A549 (cell line): ENCODE measurements at regions not wholly inside any gene's neighbourhood (a gene's known extent, or its start where the extent isn't known, plus 50 kb on each side); places are given as distances from the start of the nearest gene placed in this dataset.

Source experiments
- ATAC-seq, 2 experiments: fragments of 200-7000 bp in 1 of 2; fragments of >200 bp in 1 of 2; cut with Nextera tagmentation in 1 of 2; cut with Tn5 transposase in 1 of 2; 3 replicates each; pipeline versions ENCODE4 v1.8.0 to v1.9.1; 2018 to 2020; ENCODE audit warnings: mild to moderate bottlenecking in 1 of 2, moderate library complexity in 1 of 2
- CTCF ChIA-PET: fragments of 300-600 bp; sonication (Branson Sonifier 250); formaldehyde crosslinking; extraction: SDS; loops from one replicate; lab custom pipeline; 2021; ENCODE audit warnings: antibody characterized with exemption, inconsistent platforms; lab: Yijun Ruan, JAX
- POLR2A ChIA-PET: fragments of 350-600 bp; formaldehyde crosslinking; extraction: SDS; loops from one replicate; lab custom pipeline; 2021; ENCODE audit warnings: antibody characterized with exemption, inconsistent platforms; lab: Yijun Ruan, JAX
- DNase-seq, 2 experiments: peaks; one replicate each; pipeline versions ENCODE4 v3.0.0 to v3.0.0-alpha.2; 2011 to 2016; ENCODE audit warnings: low read depth in 1 of 2, low spot score in 1 of 2
- FAIRE-seq: peaks from 2 replicates; lab custom pipeline; 2011; peaks lifted over from hg19 to GRCh38; lab: Jason Lieb, UNC
- H3K27ac ChIP-seq, 2 experiments: fragments of >200 bp; sonication (Bioruptor Twin); formaldehyde crosslinking; 3 replicates each; pipeline ENCODE4 v1.5.1; 2016 to 2017
- H3K4me1 ChIP-seq: fragments of >200 bp; sonication (Bioruptor Twin); formaldehyde crosslinking; 3 replicates; pipeline ENCODE4 v1.6.1; 2016
- H3K4me2 ChIP-seq: fragments of >200 bp; sonication (Bioruptor Twin); formaldehyde crosslinking; 3 replicates; pipeline ENCODE4 v1.6.1; 2016
- H3K4me3 ChIP-seq: fragments of >200 bp; sonication (Bioruptor Twin); formaldehyde crosslinking; 3 replicates; pipeline ENCODE4 v1.5.1; 2016
- H3K9me3 ChIP-seq: fragments of >200 bp; sonication (Bioruptor Twin); formaldehyde crosslinking; 3 replicates; pipeline ENCODE4 v1.6.1; 2016
- BHLHE40 ChIP-seq: IDR thresholded peaks from 2 replicates; pipeline ENCODE4 v1.6.1; 2012; ENCODE audit warnings: low read depth, low read length, inconsistent platforms
- CBX8 ChIP-seq: fragments of 200-600 bp; sonication (generic); IDR thresholded peaks from 2 replicates; pipeline ENCODE4 v1.6.1; 2016
- CHD4 ChIP-seq: fragments of 200-600 bp; sonication (generic); IDR thresholded peaks from 2 replicates; pipeline ENCODE4 v1.6.1; 2016; ENCODE audit warnings: antibody characterized with exemption, mild to moderate bottlenecking, borderline replicate concordance
- EHF ChIP-seq: fragments of 250-450 bp; sonication (Bioruptor Pico); IDR thresholded peaks from 2 replicates; pipeline ENCODE4 v1.5.0; 2020; ENCODE audit warnings: mild to moderate bottlenecking
- HDAC2 ChIP-seq: fragments of 200-600 bp; sonication (generic); IDR thresholded peaks from 2 replicates; pipeline ENCODE4 v1.6.1; 2016
- HOXA7 ChIP-seq: fragments of 250-450 bp; sonication (Bioruptor Pico); IDR thresholded peaks from 2 replicates; pipeline ENCODE4 v1.5.0; 2020; ENCODE audit warnings: mild to moderate bottlenecking, moderate library complexity
- HOXB5 ChIP-seq: fragments of 250-450 bp; sonication (Bioruptor Pico); IDR thresholded peaks from 2 replicates; pipeline ENCODE4 v1.5.0; 2020; ENCODE audit warnings: mild to moderate bottlenecking, moderate library complexity
- JUN ChIP-seq, 2 experiments: fragments of >200 bp; sonication (Bioruptor Twin); formaldehyde crosslinking; IDR thresholded peaks; 2 replicates in 1 of 2; 3 replicates in 1 of 2; pipeline ENCODE4 v1.6.1; 2016 to 2017
- KDM1A ChIP-seq: fragments of 200-600 bp; sonication (generic); IDR thresholded peaks from 2 replicates; pipeline ENCODE4 v1.6.1; 2016; ENCODE audit warnings: low read depth, mild to moderate bottlenecking
- KDM5A ChIP-seq: fragments of 200-600 bp; sonication (generic); IDR thresholded peaks from 2 replicates; pipeline ENCODE4 v1.6.1; 2016; ENCODE audit warnings: antibody characterized with exemption, mild to moderate bottlenecking
- NFE2L2 ChIP-seq: fragments of 150-350 bp; conservative IDR thresholded peaks from 2 replicates; pipeline ENCODE4 v1.6.1; 2014; ENCODE audit warnings: low read length
- NPAS2 ChIP-seq: fragments of 250-450 bp; sonication (Bioruptor Pico); IDR thresholded peaks from 2 replicates; pipeline ENCODE4 v1.8.0; 2022; ENCODE audit warnings: mild to moderate bottlenecking, moderate library complexity, borderline replicate concordance
- NR3C1 ChIP-seq: fragments of >200 bp; sonication (Bioruptor Twin); formaldehyde crosslinking; IDR thresholded peaks from 3 replicates; pipeline ENCODE4 v1.6.1; 2017
- POLR2A ChIP-seq: IDR thresholded peaks from 2 replicates; pipeline ENCODE4 v1.6.1; 2012; ENCODE audit warnings: mild to moderate bottlenecking, low read length
- RARB ChIP-seq: fragments of 250-450 bp; sonication (Bioruptor Pico); IDR thresholded peaks from 2 replicates; pipeline ENCODE4 v1.8.0; 2021; ENCODE audit warnings: mild to moderate bottlenecking, moderate library complexity
- RCOR1 ChIP-seq: fragments of 150-350 bp; IDR thresholded peaks from 2 replicates; pipeline ENCODE4 v1.6.1; 2014; ENCODE audit warnings: antibody characterized with exemption, low read length, low read depth
- SMC3 ChIP-seq: fragments of >200 bp; sonication (Bioruptor Twin); formaldehyde crosslinking; IDR thresholded peaks from 3 replicates; pipeline ENCODE4 v1.6.1; 2018; ENCODE audit warnings: inconsistent platforms
- SREBF2 ChIP-seq: fragments of 450-650 bp; IDR thresholded peaks from 2 replicates; pipeline ENCODE4 v1.6.1; 2014; ENCODE audit warnings: mild to moderate bottlenecking, moderate library complexity
- TFCP2L1 ChIP-seq: fragments of 250-450 bp; sonication (Bioruptor Pico); IDR thresholded peaks from 2 replicates; pipeline ENCODE4 v1.5.0; 2021; ENCODE audit warnings: mild to moderate bottlenecking
- ZC3H11A ChIP-seq: fragments of 450-650 bp; IDR thresholded peaks from 2 replicates; pipeline ENCODE4 v1.6.1; 2014; ENCODE audit warnings: antibody characterized with exemption, mild to moderate bottlenecking
- ZFP36 ChIP-seq: fragments of 450-650 bp; IDR thresholded peaks from 2 replicates; pipeline ENCODE4 v1.6.1; 2014; ENCODE audit warnings: borderline replicate concordance; ENCODE audit not compliant: partially characterized antibody
- ZNF302 ChIP-seq: fragments of 250-450 bp; sonication (Bioruptor Pico); IDR thresholded peaks from 2 replicates; pipeline ENCODE4 v1.9.0; 2021; ENCODE audit warnings: inconsistent platforms, mild to moderate bottlenecking, moderate library complexity
- WGBS: methylation state at CpG from one replicate; pipeline ENCODE4 v1.1.6; 2017; ENCODE audit errors: missing lambda C conversion rate; 5-methylcytosine and 5-hydroxymethylcytosine counted together
- TF ChIP-seq, protein P1 (sequence below): fragments of >200 bp; sonication (Bioruptor Twin); formaldehyde crosslinking; IDR thresholded peaks from 3 replicates; pipeline ENCODE4 v1.5.1; 2016
- TF ChIP-seq, protein P2 (sequence below): IDR thresholded peaks from 2 replicates; pipeline ENCODE4 v1.6.1; 2012; ENCODE audit warnings: low read depth, borderline replicate concordance
- TF ChIP-seq, protein P3 (sequence below): fragments of 250-450 bp; sonication (Bioruptor Pico); IDR thresholded peaks from 2 replicates; pipeline ENCODE4 v1.5.0; 2020; ENCODE audit warnings: low read depth, mild to moderate bottlenecking, moderate library complexity
- TF ChIP-seq, protein P4 (sequence below): fragments of 200-600 bp; sonication (generic); IDR thresholded peaks from 2 replicates; pipeline ENCODE4 v1.6.1; 2016; ENCODE audit warnings: antibody characterized with exemption, mild to moderate bottlenecking, moderate library complexity

DNA sequence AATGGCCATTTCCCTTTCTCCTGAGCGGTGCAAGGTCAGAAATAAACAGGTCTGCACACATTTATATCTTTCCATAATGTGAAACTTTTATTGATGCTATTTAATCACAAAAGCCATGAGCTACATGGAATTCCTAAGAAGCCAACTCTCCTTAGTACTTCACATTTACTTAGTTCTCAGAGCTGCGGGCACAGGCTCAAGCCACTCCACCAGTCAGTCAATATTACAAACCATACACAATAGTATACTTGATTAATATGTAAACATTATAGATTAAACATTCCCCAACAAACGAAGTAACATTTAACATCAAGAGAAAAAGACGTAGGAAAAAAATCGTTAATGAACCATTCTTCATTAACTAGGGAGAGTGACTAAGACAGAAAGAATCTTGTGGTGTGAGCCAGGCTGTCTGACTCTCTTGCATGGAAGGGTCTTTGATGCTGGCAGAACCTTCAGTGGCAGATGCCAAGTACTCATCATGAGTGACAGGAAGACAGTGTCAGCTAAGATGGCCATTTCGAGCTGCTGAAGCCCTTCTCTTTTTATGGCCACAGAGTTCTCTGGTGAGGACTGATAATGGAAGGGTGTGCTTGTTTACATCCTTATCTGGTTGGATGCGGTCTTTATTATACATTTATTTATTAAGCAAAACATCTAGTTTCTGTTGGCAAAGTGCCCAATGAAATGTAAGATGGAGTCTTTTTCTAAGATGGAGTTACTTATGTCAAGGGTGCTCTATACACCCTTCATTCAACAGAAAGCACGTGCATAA lies 115.5 kb upstream of the TUT7 start:
- Histone ChIP-seq H3K4me1 (no peaks in the 10 kb centered on the region), H3K27ac (no peak overlapping the region), H3K4me3 (no peak overlapping the region), H3K4me2 (no peak overlapping the region), H3K9me3 (no peaks in the 10 kb centered on the region)
- TF ChIP-seq KDM5A = no peak
- ChIA-PET CTCF (interaction anchor here (1.0 to 2.0 kb wide), 2 partner anchors 18 to 36 kb away, joined by 3 to 6 read pairs; no protein-coding TSS in a partner anchor), POLR2A (no interaction called here)
- 8% methylated on average over 8 of the region's 8 CpGs for WGBS
- ATAC-seq (no peak), DNase-seq (no peak), FAIRE-seq (no peak)

DNA sequence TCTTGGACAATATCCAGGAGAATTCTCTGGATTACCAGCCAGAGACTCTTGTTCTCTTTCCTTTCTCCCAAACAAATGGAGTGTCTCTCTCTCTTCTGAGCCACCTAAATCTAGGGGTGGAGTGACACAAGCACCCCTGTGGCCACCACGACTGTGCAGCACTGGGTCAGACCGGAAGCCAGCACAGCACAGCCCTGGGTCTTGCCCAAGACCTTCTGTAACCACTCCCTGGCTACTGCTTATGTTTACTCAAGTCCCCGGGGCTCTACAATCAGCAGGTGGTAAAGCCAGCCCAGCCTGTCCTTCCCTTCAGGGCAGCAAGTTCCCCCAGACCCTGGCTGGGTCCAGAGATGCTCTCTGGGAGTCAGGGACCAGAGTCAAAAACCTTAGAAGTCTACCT lies 110.0 kb upstream of the TUT7 start:
- TF ChIP-seq CBX8 (no peak), POLR2A (no peak), HOXB5 (no peak), ZNF302 (CRISPR knock-in tag) (no peak), KDM5A (no peak), KDM1A (no peak), JUN (IDR thresholded peaks at IDR 0.05) (no peak), NR3C1 (no peak), RCOR1 (no peak), RARB (CRISPR knock-in tag) (no peak), CHD4 (no peak), NFE2L2 (no peak), HOXA7 (CRISPR knock-in tag) (no peak), SREBF2 (no peak), EHF (CRISPR knock-in tag) (no peak), ZC3H11A (no peak), SMC3 (no peak)
- TF ChIP-seq, protein P1, sequence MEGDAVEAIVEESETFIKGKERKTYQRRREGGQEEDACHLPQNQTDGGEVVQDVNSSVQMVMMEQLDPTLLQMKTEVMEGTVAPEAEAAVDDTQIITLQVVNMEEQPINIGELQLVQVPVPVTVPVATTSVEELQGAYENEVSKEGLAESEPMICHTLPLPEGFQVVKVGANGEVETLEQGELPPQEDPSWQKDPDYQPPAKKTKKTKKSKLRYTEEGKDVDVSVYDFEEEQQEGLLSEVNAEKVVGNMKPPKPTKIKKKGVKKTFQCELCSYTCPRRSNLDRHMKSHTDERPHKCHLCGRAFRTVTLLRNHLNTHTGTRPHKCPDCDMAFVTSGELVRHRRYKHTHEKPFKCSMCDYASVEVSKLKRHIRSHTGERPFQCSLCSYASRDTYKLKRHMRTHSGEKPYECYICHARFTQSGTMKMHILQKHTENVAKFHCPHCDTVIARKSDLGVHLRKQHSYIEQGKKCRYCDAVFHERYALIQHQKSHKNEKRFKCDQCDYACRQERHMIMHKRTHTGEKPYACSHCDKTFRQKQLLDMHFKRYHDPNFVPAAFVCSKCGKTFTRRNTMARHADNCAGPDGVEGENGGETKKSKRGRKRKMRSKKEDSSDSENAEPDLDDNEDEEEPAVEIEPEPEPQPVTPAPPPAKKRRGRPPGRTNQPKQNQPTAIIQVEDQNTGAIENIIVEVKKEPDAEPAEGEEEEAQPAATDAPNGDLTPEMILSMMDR = no peak
- TF ChIP-seq, protein P2, sequence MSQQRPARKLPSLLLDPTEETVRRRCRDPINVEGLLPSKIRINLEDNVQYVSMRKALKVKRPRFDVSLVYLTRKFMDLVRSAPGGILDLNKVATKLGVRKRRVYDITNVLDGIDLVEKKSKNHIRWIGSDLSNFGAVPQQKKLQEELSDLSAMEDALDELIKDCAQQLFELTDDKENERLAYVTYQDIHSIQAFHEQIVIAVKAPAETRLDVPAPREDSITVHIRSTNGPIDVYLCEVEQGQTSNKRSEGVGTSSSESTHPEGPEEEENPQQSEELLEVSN = no peak
- ChIA-PET CTCF (interaction anchor here (0.6 to 1.9 kb wide), 3 partner anchors 31 to 454 kb away, joined by 3 to 7 read pairs (median 6); no protein-coding TSS in a partner anchor), POLR2A (no interaction called here)
- WGBS = 0% methylated on average over 3 of the region's 3 CpGs
- no peak for ATAC-seq
- no peak overlapping the region for H3K4me2 ChIP-seq
- FAIRE-seq = no peak
- no peak overlapping the region for H3K4me3 ChIP-seq
- DNase-seq = no peak
- H3K27ac ChIP-seq = no peak overlapping the region
- H3K9me3 ChIP-seq = no peaks in the 10 kb centered on the region
- H3K4me1 ChIP-seq = no peaks in the 10 kb centered on the region

DNA sequence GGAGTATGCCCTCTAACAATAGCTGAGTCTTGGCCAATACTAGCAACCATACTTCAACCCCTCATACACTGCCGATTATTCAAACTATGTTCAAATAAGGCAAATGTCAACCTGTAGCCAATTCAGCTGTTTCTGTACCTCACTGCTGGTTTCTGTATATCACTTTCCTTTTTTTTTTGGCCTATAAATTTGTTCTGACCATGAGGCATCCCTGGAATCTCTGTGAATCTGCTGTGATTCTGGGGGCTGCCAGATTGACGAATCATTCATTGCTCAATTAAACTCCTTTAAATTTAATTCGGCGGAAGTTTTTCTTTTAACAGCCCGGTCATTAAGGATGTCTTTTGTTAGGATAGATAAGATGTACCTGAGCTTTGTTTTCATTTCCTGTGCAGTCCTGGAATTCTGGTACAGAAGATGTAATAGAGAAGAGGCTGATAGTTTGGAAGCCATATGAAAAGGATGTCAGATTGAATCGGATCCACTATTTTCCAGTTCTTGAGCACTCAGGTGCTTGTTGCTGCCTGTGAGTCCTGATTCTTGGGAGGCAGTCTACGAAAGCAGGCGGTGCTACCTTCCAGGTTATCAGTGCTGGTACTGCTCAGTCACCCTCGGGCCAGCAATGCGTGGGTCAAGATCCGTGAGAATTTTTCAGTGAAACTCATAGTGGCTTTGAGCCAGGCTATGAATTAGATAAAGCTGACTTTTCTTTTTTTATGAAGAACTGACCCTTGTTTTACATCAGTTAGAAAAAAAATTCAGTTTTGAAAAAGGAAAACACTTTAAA lies 106.2 kb upstream of the TUT7 start:
- DNase-seq (no peak), FAIRE-seq (no peak), ATAC-seq (no peak)
- 64% methylated on average over 11 of the region's 11 CpGs for WGBS
- no peak overlapping the region for H3K4me3 ChIP-seq
- no peaks in the 10 kb centered on the region for H3K4me1 ChIP-seq
- no peak overlapping the region for H3K27ac ChIP-seq
- POLR2A ChIA-PET = no interaction called here
- no peak overlapping the region for H3K4me2 ChIP-seq
- H3K9me3 ChIP-seq = no peaks in the 10 kb centered on the region
- CTCF ChIA-PET = no interaction called here
- TF ChIP-seq, protein P2 = no peak
- TF ChIP-seq ZFP36 (no peak), KDM5A (no peak), ZC3H11A (no peak), HDAC2 (no peak), CHD4 (no peak), TFCP2L1 (CRISPR knock-in tag) (no peak), NPAS2 (CRISPR knock-in tag) (no peak), RARB (CRISPR knock-in tag) (no peak), BHLHE40 (no peak), SMC3 (no peak)
- TF ChIP-seq, protein P3, sequence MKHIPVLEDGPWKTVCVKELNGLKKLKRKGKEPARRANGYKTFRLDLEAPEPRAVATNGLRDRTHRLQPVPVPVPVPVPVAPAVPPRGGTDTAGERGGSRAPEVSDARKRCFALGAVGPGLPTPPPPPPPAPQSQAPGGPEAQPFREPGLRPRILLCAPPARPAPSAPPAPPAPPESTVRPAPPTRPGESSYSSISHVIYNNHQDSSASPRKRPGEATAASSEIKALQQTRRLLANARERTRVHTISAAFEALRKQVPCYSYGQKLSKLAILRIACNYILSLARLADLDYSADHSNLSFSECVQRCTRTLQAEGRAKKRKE (CRISPR knock-in tag) = no peak
- TF ChIP-seq, protein P4, sequence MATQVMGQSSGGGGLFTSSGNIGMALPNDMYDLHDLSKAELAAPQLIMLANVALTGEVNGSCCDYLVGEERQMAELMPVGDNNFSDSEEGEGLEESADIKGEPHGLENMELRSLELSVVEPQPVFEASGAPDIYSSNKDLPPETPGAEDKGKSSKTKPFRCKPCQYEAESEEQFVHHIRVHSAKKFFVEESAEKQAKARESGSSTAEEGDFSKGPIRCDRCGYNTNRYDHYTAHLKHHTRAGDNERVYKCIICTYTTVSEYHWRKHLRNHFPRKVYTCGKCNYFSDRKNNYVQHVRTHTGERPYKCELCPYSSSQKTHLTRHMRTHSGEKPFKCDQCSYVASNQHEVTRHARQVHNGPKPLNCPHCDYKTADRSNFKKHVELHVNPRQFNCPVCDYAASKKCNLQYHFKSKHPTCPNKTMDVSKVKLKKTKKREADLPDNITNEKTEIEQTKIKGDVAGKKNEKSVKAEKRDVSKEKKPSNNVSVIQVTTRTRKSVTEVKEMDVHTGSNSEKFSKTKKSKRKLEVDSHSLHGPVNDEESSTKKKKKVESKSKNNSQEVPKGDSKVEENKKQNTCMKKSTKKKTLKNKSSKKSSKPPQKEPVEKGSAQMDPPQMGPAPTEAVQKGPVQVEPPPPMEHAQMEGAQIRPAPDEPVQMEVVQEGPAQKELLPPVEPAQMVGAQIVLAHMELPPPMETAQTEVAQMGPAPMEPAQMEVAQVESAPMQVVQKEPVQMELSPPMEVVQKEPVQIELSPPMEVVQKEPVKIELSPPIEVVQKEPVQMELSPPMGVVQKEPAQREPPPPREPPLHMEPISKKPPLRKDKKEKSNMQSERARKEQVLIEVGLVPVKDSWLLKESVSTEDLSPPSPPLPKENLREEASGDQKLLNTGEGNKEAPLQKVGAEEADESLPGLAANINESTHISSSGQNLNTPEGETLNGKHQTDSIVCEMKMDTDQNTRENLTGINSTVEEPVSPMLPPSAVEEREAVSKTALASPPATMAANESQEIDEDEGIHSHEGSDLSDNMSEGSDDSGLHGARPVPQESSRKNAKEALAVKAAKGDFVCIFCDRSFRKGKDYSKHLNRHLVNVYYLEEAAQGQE = no peak
